ENCODE measurements at regions not wholly inside any gene's neighbourhood (a gene's known extent, or its start where the extent isn't known, plus 50 kb on each side); places are given as distances from the start of the nearest gene placed in this dataset.
A peak's percentile ranks its signal among the peaks of the same experiment; 100 is the strongest.

GRCh38 chr3:80259736-80260135, 491.9 kb upstream of the ROBO1 start:
- FAIRE-seq = no peak
- DNase-seq (ENCODE audit: insufficient read length, low spot score) = no peak

GRCh38 chr3:80252113-80252512, 484.3 kb upstream of the ROBO1 start:
- no peak for FAIRE-seq

DNA sequence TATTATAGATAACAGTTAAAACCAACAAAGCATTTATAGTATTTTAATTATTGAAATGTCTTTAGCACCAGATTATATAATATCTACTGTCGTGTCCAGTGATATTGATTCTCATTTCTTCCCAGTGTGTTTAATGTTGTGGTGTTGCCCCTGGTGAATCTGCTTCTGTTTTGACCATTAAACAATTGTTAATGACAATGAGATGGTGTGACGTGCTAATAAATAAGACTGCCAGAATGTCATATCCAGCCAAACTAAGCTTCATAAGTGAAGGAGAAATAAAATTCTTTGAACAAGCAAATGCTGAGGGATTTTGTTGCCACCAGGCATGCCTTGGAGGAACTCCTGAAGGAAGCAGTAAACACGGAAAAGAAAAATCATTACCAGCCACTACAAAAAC, 480.0 kb upstream of the ROBO1 start:
- DNase-seq (ENCODE audit: insufficient read length, low spot score) (no peak), FAIRE-seq (no peak)

More at GRCh38 chr3:80252113-80252512, 484.3 kb upstream of the ROBO1 start:
- DNase-seq (ENCODE audit: insufficient read length, low spot score) = no peak

GRCh38 chr3:80244390-80244789, 476.6 kb upstream of the ROBO1 start:
- FAIRE-seq (no peak), DNase-seq (ENCODE audit: insufficient read length, low spot score) (no peak)

- no peak for FAIRE-seq
- no peak for DNase-seq (ENCODE audit: insufficient read length, low spot score)
Measured at GRCh38 chr3:80241791-80242190, 474.0 kb upstream of the ROBO1 start.

GRCh38 chr3:80239301-80239700, 471.5 kb upstream of the ROBO1 start:
- no peak for DNase-seq (ENCODE audit: insufficient read length, low spot score)
- FAIRE-seq = no peak

DNA sequence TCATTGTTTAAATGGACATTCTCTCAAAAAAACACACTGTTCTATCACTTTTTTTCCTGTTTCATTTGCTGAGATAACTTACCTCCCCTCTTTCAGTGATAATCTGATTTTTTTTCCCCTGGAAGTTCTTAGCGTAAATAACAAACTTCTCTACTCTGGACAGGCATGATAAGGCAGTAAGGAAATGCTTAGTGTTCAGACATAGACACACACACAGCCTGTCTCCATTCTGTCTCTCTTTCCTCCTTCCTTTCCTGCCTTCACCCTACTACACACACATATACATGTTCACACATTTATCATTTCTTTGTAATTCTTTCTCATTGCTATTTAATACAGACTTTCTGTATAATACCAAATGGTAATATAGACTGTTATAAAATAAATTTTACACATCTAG, 470.8 kb upstream of the ROBO1 start:
- DNase-seq (ENCODE audit: insufficient read length, low spot score) (no peak), FAIRE-seq (no peak)

- no peak for FAIRE-seq
Measured at GRCh38 chr3:80238152-80238551, 470.4 kb upstream of the ROBO1 start.

DNA sequence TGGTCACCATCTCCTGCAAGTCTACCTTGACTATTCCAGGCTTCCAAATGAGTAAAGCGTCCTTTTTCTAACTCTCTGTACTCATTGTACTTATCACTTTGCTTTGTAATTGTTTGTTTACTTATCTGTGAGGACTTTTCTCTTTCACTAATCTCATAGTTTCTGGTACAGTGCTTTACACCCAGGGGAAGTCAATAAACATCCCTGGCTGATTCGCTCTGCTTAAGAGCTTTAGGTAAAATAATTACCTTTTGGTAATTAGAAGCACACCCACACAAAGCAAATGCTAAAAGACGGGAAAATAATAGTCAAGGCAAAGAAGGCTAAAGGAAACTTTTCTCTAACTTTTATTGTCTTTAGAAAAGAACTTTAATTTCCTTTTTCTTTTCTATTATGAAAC, 466.9 kb upstream of the ROBO1 start:
- DNase-seq (ENCODE audit: insufficient read length, low spot score) (no peak), FAIRE-seq (no peak)

More at GRCh38 chr3:80238152-80238551, 470.4 kb upstream of the ROBO1 start:
- no peak for DNase-seq (ENCODE audit: insufficient read length, low spot score)

DNA sequence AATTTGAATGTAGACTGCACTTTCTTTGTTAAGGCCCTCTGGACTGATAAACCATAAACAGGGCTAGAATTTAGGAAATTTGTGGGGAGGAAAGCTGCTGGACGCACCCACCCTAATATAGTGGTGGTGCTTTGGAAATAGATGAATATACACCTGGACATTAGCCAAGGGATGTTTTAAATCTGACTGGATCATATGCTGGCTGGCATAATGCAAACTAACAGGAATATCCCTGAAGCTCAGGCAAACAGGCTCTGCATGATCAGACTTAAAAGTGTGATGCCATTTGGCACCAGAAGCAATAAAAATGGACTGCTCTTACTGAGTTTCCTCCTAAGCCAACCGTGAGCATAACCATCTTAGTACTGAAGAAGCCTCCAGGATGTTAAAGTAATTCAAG, 465.8 kb upstream of the ROBO1 start:
- no peak for FAIRE-seq
- DNase-seq (ENCODE audit: insufficient read length, low spot score) = no peak

- peak; percentile 13 for FAIRE-seq
- peak; percentile 3 for DNase-seq (ENCODE audit: insufficient read length, low spot score)
Measured at GRCh38 chr3:80232760-80233159, 465.0 kb upstream of the ROBO1 start.

- DNase-seq (ENCODE audit: insufficient read length, low spot score) = no peak
- no peak for FAIRE-seq
Measured at GRCh38 chr3:80230962-80231361, 463.2 kb upstream of the ROBO1 start.

DNA sequence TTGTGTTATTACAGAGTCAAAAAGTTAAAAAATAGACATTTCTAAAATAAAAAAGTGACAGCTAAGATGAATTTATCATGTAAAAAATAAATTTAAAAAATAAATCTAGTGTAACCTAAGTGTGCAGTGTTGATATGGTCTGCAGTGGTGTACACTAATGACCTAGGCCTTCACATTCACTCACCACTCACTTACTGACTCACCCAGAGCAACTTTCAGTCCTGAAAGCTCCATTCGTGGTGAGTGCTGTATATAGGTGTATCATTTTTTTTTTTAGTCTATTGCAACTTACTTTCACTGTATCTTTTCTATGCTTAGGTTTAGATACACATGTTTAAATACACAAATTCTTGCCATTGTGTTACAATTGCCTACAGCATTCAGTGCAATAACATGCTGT, 459.4 kb upstream of the ROBO1 start:
- no peak for DNase-seq (ENCODE audit: insufficient read length, low spot score)
- FAIRE-seq = no peak

- DNase-seq (ENCODE audit: insufficient read length, low spot score) (no peak), FAIRE-seq (peak; percentile 9)
Measured at GRCh38 chr3:80215191-80215590, 447.4 kb upstream of the ROBO1 start.

DNA sequence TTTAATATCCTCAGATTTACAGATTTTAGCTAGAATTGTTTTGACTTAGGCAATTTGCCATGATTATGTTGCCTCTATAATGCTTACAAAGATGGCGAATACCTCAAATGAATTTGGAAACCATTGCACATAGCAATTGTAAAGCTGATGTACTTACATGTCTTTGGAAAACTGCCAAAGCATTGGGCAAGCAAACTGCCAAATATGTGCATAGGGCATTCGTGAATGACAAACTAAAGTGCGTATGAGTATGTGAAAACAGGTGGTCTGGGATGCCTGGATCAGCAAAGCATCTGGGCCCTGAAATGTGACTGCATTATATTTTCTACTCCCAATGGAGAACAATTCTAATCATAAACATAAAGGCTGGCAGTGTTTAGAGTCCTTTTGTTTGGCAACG, 445.3 kb upstream of the ROBO1 start:
- DNase-seq (ENCODE audit: insufficient read length, low spot score) (no peak), FAIRE-seq (no peak)

- no peak for FAIRE-seq
- DNase-seq (ENCODE audit: insufficient read length, low spot score) = no peak
Measured at GRCh38 chr3:80192936-80193335, 425.1 kb upstream of the ROBO1 start.

GRCh38 chr3:80190051-80190450, 422.3 kb upstream of the ROBO1 start:
- peak; percentile 42 for DNase-seq (ENCODE audit: insufficient read length, low spot score)
- peak; percentile 49 for FAIRE-seq

GRCh38 chr3:80187981-80188380, 420.2 kb upstream of the ROBO1 start:
- DNase-seq (ENCODE audit: insufficient read length, low spot score) (no peak), FAIRE-seq (no peak)

DNA sequence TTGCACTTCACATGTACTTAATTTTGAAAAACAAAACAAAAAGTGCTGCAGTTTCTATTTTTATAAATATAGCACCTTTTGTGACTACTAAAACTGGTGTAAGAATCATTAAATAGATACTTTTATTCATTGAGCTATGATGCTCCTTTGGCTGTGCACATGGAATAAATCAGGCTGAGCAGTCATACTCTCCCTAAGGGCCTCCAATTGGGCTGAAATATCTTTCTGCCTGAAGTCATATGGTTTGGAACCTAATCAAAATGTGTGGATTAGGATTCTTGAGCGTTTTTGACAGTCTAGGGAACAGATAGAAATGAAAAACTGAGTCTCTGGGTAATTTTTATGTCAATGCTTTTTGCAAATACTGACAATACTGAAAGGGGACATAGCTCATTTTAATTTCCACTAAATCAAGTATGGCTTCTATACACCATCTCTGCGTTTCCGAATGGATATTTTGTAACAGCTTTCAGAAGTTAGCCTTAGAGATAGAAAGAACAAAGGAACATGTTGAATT, 392.2 kb upstream of the ROBO1 start:
- no peak for FAIRE-seq

DNA sequence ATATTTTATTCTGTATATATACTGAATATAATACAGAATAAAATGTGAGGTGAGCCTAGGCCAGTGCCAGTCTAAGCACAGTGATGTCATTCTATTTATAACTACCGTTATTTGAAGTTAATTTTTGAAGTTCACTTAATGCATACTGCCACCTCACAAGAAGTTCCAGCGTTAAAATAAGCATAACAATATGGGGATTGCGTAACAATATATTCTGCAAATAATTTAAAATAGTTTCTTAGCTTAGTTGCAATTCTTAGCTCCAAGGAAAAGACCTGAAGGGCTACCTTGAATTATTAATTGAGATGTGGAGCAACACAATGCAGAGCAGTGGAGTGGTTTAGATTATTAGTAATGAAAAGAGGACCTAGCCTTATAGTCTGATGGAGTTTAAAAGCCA, 390.5 kb upstream of the ROBO1 start:
- DNase-seq (ENCODE audit: insufficient read length, low spot score) (no peak), FAIRE-seq (no peak)

More for the DNA sequence above, 392.2 kb upstream of the ROBO1 start:
- DNase-seq (ENCODE audit: insufficient read length, low spot score) = no peak

DNA sequence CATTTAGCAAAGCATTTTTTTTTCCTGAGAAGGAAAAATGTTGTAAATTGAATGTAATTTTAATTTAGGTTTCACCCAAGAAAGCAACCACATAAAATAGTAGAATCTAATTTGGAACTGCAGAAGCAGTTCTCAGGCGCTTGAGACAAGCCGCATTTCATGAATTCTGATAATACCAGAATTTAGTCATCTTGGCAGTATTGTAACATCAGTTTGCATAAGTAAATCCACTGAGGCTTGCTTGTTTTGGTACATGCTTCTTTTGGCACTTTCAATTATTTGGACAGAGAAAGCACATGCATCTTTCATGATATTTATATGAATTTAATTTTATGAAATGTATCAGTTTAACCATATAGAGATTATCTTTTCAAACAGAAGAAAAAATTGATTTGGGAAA, 389.7 kb upstream of the ROBO1 start:
- FAIRE-seq (no peak), DNase-seq (ENCODE audit: insufficient read length, low spot score) (no peak)

GRCh38 chr3:80152692-80153091, 384.9 kb upstream of the ROBO1 start:
- FAIRE-seq (no peak), DNase-seq (ENCODE audit: insufficient read length, low spot score) (no peak)

GRCh38 chr3:80142714-80143113, 374.9 kb upstream of the ROBO1 start:
- no peak for FAIRE-seq
- DNase-seq (ENCODE audit: insufficient read length, low spot score) = no peak

Data from HTR-8/SVneo (cell line).